Liver (tissue), 8 donors: ENCODE measurements at regions not wholly inside any gene's neighbourhood (a gene's known extent, or its start where the extent isn't known, plus 50 kb on each side); places are given as distances from the start of the nearest gene placed in this dataset.

Experiments
- DNase-seq: peaks from one replicate; pipeline ENCODE4 v3.0.0-alpha.2; 2017; ENCODE audit warnings: low spot score
- H3K27ac ChIP-seq, 2 donors: one replicate each; pipeline ENCODE4 v1.7.0; 2013; ENCODE audit warnings: inconsistent platforms in 2 of 2, low read length in 2 of 2, control low read depth in 1 of 2, low read depth in 1 of 2, mild to moderate bottlenecking in 1 of 2
- H3K27me3 ChIP-seq, 4 donors: one replicate each; pipeline versions ENCODE4 v1.6.1 to v1.7.0; 2013; ENCODE audit warnings: low read length in 3 of 4, inconsistent platforms in 1 of 4, mild to moderate bottlenecking in 1 of 4, moderate library complexity in 1 of 4; ENCODE audit not compliant: control insufficient read depth in 4 of 4, insufficient read depth in 4 of 4
- H3K36me3 ChIP-seq, 4 donors: one replicate each; pipeline versions ENCODE4 v1.6.1 to v1.7.0; 2013; ENCODE audit warnings: low read length in 3 of 4, mild to moderate bottlenecking in 3 of 4, low read depth in 1 of 4, moderate library complexity in 1 of 4; ENCODE audit not compliant: control insufficient read depth in 4 of 4, insufficient read depth in 3 of 4
- H3K4me1 ChIP-seq, 4 donors: one replicate each; pipeline versions ENCODE4 v1.6.1 to v1.7.0; 2013; ENCODE audit warnings: low read length in 3 of 4, mild to moderate bottlenecking in 3 of 4, moderate library complexity in 1 of 4; ENCODE audit not compliant: control insufficient read depth in 4 of 4, insufficient read depth in 4 of 4
- H3K4me3 ChIP-seq, 3 donors: one replicate each; pipeline versions ENCODE4 v1.6.1 to v1.7.0; 2013; ENCODE audit warnings: low read length in 3 of 3, control low read depth in 1 of 3, low read depth in 1 of 3, mild to moderate bottlenecking in 1 of 3
- H3K9ac ChIP-seq, 2 donors: one replicate each; pipeline ENCODE4 v1.7.0; 2013; ENCODE audit warnings: low read length in 2 of 2, mild to moderate bottlenecking in 2 of 2, moderate library complexity in 2 of 2, control low read depth in 1 of 2, low read depth in 1 of 2
- H3K9me3 ChIP-seq, 4 donors: one replicate each; pipeline versions ENCODE4 v1.6.1 to v1.7.0; 2013; ENCODE audit warnings: low read length in 3 of 4; ENCODE audit not compliant: control insufficient read depth in 4 of 4
- ATF3 ChIP-seq: IDR thresholded peaks from 2 replicates; pipeline ENCODE4 v1.6.1; 2016; ENCODE audit warnings: antibody characterized with exemption
- CTCF ChIP-seq: fragments of 150-350 bp; IDR thresholded peaks from 2 replicates; pipeline ENCODE4 v1.5.1; 2017; ENCODE audit warnings: improper control_type of control experiment, low read depth, low read length; ENCODE audit not compliant: missing input control
- FOXA1 ChIP-seq: IDR thresholded peaks from 2 replicates; pipeline ENCODE4 v1.6.1; 2016; ENCODE audit warnings: antibody characterized with exemption
- FOXA2 ChIP-seq: IDR thresholded peaks from 2 replicates; pipeline ENCODE4 v1.6.1; 2016; ENCODE audit warnings: antibody characterized with exemption
- GABPA ChIP-seq, 2 donors: IDR thresholded peaks in 1 of 2; conservative IDR thresholded peaks in 1 of 2; 2 replicates each; pipeline ENCODE4 v1.6.1; 2016; ENCODE audit warnings: antibody characterized with exemption in 2 of 2, mild to moderate bottlenecking in 1 of 2, moderate library complexity in 1 of 2
- HNF4A ChIP-seq, 2 donors: conservative IDR thresholded peaks; 2 replicates each; pipeline ENCODE4 v1.6.1; 2016; ENCODE audit warnings: antibody characterized with exemption in 2 of 2, mild to moderate bottlenecking in 2 of 2
- HNF4G ChIP-seq: IDR thresholded peaks from 2 replicates; pipeline ENCODE4 v1.6.1; 2016; ENCODE audit warnings: antibody characterized with exemption
- JUND ChIP-seq, 2 donors: IDR thresholded peaks; 2 replicates each; pipeline ENCODE4 v1.6.1; 2016; ENCODE audit warnings: antibody characterized with exemption in 2 of 2
- MAX ChIP-seq: IDR thresholded peaks from 2 replicates; pipeline ENCODE4 v1.6.1; 2016; ENCODE audit warnings: antibody characterized with exemption
- NR2F2 ChIP-seq: IDR thresholded peaks from 2 replicates; pipeline ENCODE4 v1.6.1; 2016; ENCODE audit warnings: antibody characterized with exemption
- RAD21 ChIP-seq, 2 donors: IDR thresholded peaks; 2 replicates each; pipeline ENCODE4 v1.6.1; 2016; ENCODE audit warnings: antibody characterized with exemption in 2 of 2, mild to moderate bottlenecking in 2 of 2
- REST ChIP-seq: IDR thresholded peaks from 2 replicates; pipeline ENCODE4 v1.6.1; 2016; ENCODE audit warnings: antibody characterized with exemption, mild to moderate bottlenecking
- RXRA ChIP-seq, 2 donors: IDR thresholded peaks; 2 replicates each; pipeline ENCODE4 v1.6.1; 2017 to 2018; ENCODE audit warnings: antibody characterized with exemption in 2 of 2, mild to moderate bottlenecking in 1 of 2
- SP1 ChIP-seq: IDR thresholded peaks from 2 replicates; pipeline ENCODE4 v1.6.1; 2018; ENCODE audit warnings: antibody characterized with exemption, mild to moderate bottlenecking
- TAF1 ChIP-seq: conservative IDR thresholded peaks from 2 replicates; pipeline ENCODE4 v1.6.1; 2016; ENCODE audit warnings: antibody characterized with exemption, mild to moderate bottlenecking
- YY1 ChIP-seq: IDR thresholded peaks from 2 replicates; pipeline ENCODE4 v1.6.1; 2016; ENCODE audit warnings: antibody characterized with exemption, mild to moderate bottlenecking
- ZBTB33 ChIP-seq: IDR thresholded peaks from 2 replicates; pipeline ENCODE4 v1.6.1; 2016; ENCODE audit warnings: antibody characterized with exemption
- WGBS: extraction: QIAGEN DNeasy Blood & Tissue Kit; methylation state at CpG from one replicate; pipeline ENCODE4 v1.1.7; 2013; 5-methylcytosine and 5-hydroxymethylcytosine counted together
- donor health status: healthy.
- donor health status: healthy.
- donor health status: healthy.
- donor health status: healthy.
- donor health status: healthy.

- no peaks in the 10 kb centered on the region for H3K4me1 ChIP-seq
- DNase-seq = no peak
- H3K9me3 ChIP-seq = peaks cover 1 to 5% (median 4%) of the 10 kb centered on the region in 4 donors
- no peaks in the 10 kb centered on the region for H3K27me3 ChIP-seq
- H3K27ac ChIP-seq = no peak overlapping the region
- no peak overlapping the region for H3K4me3 ChIP-seq
- H3K9ac ChIP-seq = no peak overlapping the region
- H3K36me3 ChIP-seq = no peaks in the 10 kb centered on the region
- WGBS = 77% methylated on average over 4 of the region's 4 CpGs
- TF ChIP-seq RAD21 (IDR thresholded peaks at IDR 0.05) (no peak), ZBTB33 (no peak), NR2F2 (no peak), MAX (no peak), HNF4A (conservative IDR thresholded peaks at IDR 0.05) (no peak), GABPA (IDR thresholded peaks at IDR 0.05 in 1 of 2, conservative IDR thresholded peaks at IDR 0.05 in 1 of 2) (no peak), TAF1 (no peak), HNF4G (no peak), REST (no peak), ATF3 (no peak), YY1 (no peak), FOXA1 (no peak), SP1 (no peak), RXRA (IDR thresholded peaks at IDR 0.05) (no peak), CTCF (no peak), FOXA2 (no peak), JUND (IDR thresholded peaks at IDR 0.05) (no peak)
Measured at GRCh38 chr2:194128810-194129209, 1528.2 kb upstream of the SLC39A10 start.

- Histone ChIP-seq H3K9ac (no peak overlapping the region), H3K4me1 (no peaks in the 10 kb centered on the region), H3K4me3 (no peak overlapping the region), H3K27me3 (no peaks in the 10 kb centered on the region), H3K36me3 (no peaks in the 10 kb centered on the region), H3K9me3 (peaks cover 1 to 5% (median 4%) of the 10 kb centered on the region in 4 donors), H3K27ac (no peak overlapping the region)
- no peak for DNase-seq
- 72% methylated on average over 3 of the region's 3 CpGs for WGBS
- TF ChIP-seq NR2F2 (no peak), TAF1 (no peak), HNF4G (no peak), FOXA1 (no peak), HNF4A (conservative IDR thresholded peaks at IDR 0.05) (no peak), FOXA2 (no peak), SP1 (no peak), MAX (no peak), REST (no peak), ATF3 (no peak), JUND (IDR thresholded peaks at IDR 0.05) (no peak), GABPA (IDR thresholded peaks at IDR 0.05 in 1 of 2, conservative IDR thresholded peaks at IDR 0.05 in 1 of 2) (no peak), ZBTB33 (no peak), YY1 (no peak)
Measured at GRCh38 chr2:194126418-194126817, 1530.6 kb upstream of the SLC39A10 start.
